ENCODE measurements at regions not wholly inside any gene's neighbourhood (a gene's known extent, or its start where the extent isn't known, plus 50 kb on each side); places are given as distances from the start of the nearest gene placed in this dataset.

GRCh38 chr13:34294483-34295129, 476.7 kb downstream of the RFC3 start:
- no peaks in the 10 kb centered on the region for H3K36me3 ChIP-seq (ENCODE audit: control insufficient read depth in 2 of 2, insufficient read depth in 2 of 2, low read length in 1 of 2)
- H3K27ac ChIP-seq (ENCODE audit: low read depth in 1 of 2, low read length in 1 of 2): no peak overlapping the region
- H3K4me1 ChIP-seq (ENCODE audit: control insufficient read depth in 2 of 2, insufficient read depth in 2 of 2, low read length in 2 of 2): no peaks in the 10 kb centered on the region
- no peak for DNase-seq (ENCODE audit: low read depth in 6 of 9, low spot score in 9 of 9)
- H3K9me3 ChIP-seq (ENCODE audit: control insufficient read depth in 2 of 2, insufficient read depth in 1 of 2, low read length in 1 of 2): no peaks in the 10 kb centered on the region
- WGBS: 75% methylated on average over 5 of the region's 5 CpGs
- no peaks in the 10 kb centered on the region for H3K27me3 ChIP-seq (ENCODE audit: control insufficient read depth in 2 of 2, insufficient read depth in 1 of 2, low read length in 1 of 2)
- no peak overlapping the region for H3K4me3 ChIP-seq (ENCODE audit: low read length in 2 of 2)

DNA sequence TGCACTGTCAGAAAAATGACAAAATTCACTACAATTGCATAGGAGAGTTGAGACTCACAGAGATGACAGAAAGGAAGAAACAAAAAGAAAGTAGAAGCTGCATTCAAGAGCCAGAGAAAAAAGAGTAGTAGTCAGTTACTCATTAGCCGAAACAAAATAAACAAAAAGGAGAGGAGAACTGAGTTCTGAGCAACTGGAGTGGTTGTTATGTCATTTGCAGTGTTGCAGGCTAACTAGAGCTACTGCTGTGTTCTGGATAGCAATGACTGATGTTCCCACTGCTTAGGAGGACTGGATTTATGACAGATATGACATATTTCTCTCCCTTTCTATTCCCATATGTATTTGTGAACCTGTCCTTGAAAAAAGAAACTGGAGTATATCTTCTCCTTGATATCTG, 482.6 kb downstream of the RFC3 start:
- Histone ChIP-seq H3K36me3 (ENCODE audit: control insufficient read depth in 2 of 2, insufficient read depth in 2 of 2, low read length in 1 of 2) (no peaks in the 10 kb centered on the region), H3K4me3 (ENCODE audit: low read length in 2 of 2) (no peak overlapping the region), H3K4me1 (ENCODE audit: control insufficient read depth in 2 of 2, insufficient read depth in 2 of 2, low read length in 2 of 2) (no peaks in the 10 kb centered on the region), H3K27ac (ENCODE audit: low read depth in 1 of 2, low read length in 1 of 2) (no peak overlapping the region), H3K27me3 (ENCODE audit: control insufficient read depth in 2 of 2, insufficient read depth in 1 of 2, low read length in 1 of 2) (no peaks in the 10 kb centered on the region), H3K9me3 (ENCODE audit: control insufficient read depth in 2 of 2, insufficient read depth in 1 of 2, low read length in 1 of 2) (peaks cover 0 to 5% of the 10 kb centered on the region in 2 donors)
- WGBS: 80% methylated on average over 1 of the region's 1 CpG
- no peak for DNase-seq (ENCODE audit: low read depth in 6 of 9, low spot score in 9 of 9)

- no peaks in the 10 kb centered on the region for H3K27me3 ChIP-seq (ENCODE audit: control insufficient read depth in 2 of 2, insufficient read depth in 1 of 2, low read length in 1 of 2)
- H3K27ac ChIP-seq (ENCODE audit: low read depth in 1 of 2, low read length in 1 of 2): no peak overlapping the region
- H3K4me1 ChIP-seq (ENCODE audit: control insufficient read depth in 2 of 2, insufficient read depth in 2 of 2, low read length in 2 of 2): no peaks in the 10 kb centered on the region
- H3K4me3 ChIP-seq (ENCODE audit: low read length in 2 of 2): no peak overlapping the region
- H3K9me3 ChIP-seq (ENCODE audit: control insufficient read depth in 2 of 2, insufficient read depth in 1 of 2, low read length in 1 of 2): peaks cover 0 to 5% of the 10 kb centered on the region in 2 donors
- no peak for DNase-seq (ENCODE audit: low read depth in 6 of 9, low spot score in 9 of 9)
- no peaks in the 10 kb centered on the region for H3K36me3 ChIP-seq (ENCODE audit: control insufficient read depth in 2 of 2, insufficient read depth in 2 of 2, low read length in 1 of 2)
Measured at GRCh38 chr13:34302596-34302995, 484.6 kb downstream of the RFC3 start.

DNA sequence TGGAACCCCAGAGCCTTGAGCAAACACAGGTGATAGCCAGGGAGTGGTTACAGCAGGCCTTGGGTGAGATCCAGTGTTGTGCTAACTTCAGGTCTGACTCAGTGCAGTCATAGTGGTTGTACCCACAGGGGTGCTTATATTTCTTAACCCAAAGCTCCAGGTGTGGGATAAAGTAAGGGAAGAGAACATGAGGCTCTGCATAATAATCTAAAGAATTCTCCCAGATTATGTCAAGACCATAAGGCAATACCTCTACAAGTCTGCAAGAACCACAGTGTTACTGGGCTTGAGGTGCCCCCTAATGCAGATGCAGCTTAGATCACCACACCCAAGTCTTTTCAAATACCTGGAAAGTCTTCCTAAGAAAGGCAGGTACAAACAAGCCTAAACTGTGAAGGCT, 485.4 kb downstream of the RFC3 start:
- Histone ChIP-seq H3K9me3 (ENCODE audit: control insufficient read depth in 2 of 2, insufficient read depth in 1 of 2, low read length in 1 of 2) (peaks cover 0 to 5% of the 10 kb centered on the region in 2 donors), H3K4me3 (ENCODE audit: low read length in 2 of 2) (no peak overlapping the region), H3K4me1 (ENCODE audit: control insufficient read depth in 2 of 2, insufficient read depth in 2 of 2, low read length in 2 of 2) (no peaks in the 10 kb centered on the region), H3K27ac (ENCODE audit: low read depth in 1 of 2, low read length in 1 of 2) (no peak overlapping the region), H3K27me3 (ENCODE audit: control insufficient read depth in 2 of 2, insufficient read depth in 1 of 2, low read length in 1 of 2) (no peaks in the 10 kb centered on the region), H3K36me3 (ENCODE audit: control insufficient read depth in 2 of 2, insufficient read depth in 2 of 2, low read length in 1 of 2) (no peaks in the 10 kb centered on the region)
- DNase-seq (ENCODE audit: low read depth in 6 of 9, low spot score in 9 of 9): no peak

- no peak for DNase-seq (ENCODE audit: low read depth in 6 of 9, low spot score in 9 of 9)
- WGBS: 84% methylated on average over 5 of the region's 5 CpGs
- Histone ChIP-seq H3K36me3 (ENCODE audit: control insufficient read depth in 2 of 2, insufficient read depth in 2 of 2, low read length in 1 of 2) (no peaks in the 10 kb centered on the region), H3K27ac (ENCODE audit: low read depth in 1 of 2, low read length in 1 of 2) (no peak overlapping the region), H3K4me1 (ENCODE audit: control insufficient read depth in 2 of 2, insufficient read depth in 2 of 2, low read length in 2 of 2) (no peaks in the 10 kb centered on the region), H3K27me3 (ENCODE audit: control insufficient read depth in 2 of 2, insufficient read depth in 1 of 2, low read length in 1 of 2) (no peaks in the 10 kb centered on the region), H3K9me3 (ENCODE audit: control insufficient read depth in 2 of 2, insufficient read depth in 1 of 2, low read length in 1 of 2) (peaks cover 0 to 5% of the 10 kb centered on the region in 2 donors), H3K4me3 (ENCODE audit: low read length in 2 of 2) (no peak overlapping the region)
Measured at GRCh38 chr13:34307607-34308006, 489.7 kb downstream of the RFC3 start.

GRCh38 chr13:34308725-34309124, 490.8 kb downstream of the RFC3 start:
- Histone ChIP-seq H3K4me3 (ENCODE audit: low read length in 2 of 2) (no peak overlapping the region), H3K27me3 (ENCODE audit: control insufficient read depth in 2 of 2, insufficient read depth in 1 of 2, low read length in 1 of 2) (no peaks in the 10 kb centered on the region), H3K4me1 (ENCODE audit: control insufficient read depth in 2 of 2, insufficient read depth in 2 of 2, low read length in 2 of 2) (no peaks in the 10 kb centered on the region), H3K36me3 (ENCODE audit: control insufficient read depth in 2 of 2, insufficient read depth in 2 of 2, low read length in 1 of 2) (no peaks in the 10 kb centered on the region), H3K9me3 (ENCODE audit: control insufficient read depth in 2 of 2, insufficient read depth in 1 of 2, low read length in 1 of 2) (no peaks in the 10 kb centered on the region), H3K27ac (ENCODE audit: low read depth in 1 of 2, low read length in 1 of 2) (no peak overlapping the region)
- WGBS: 95% methylated on average over 1 of the region's 1 CpG
- DNase-seq (ENCODE audit: low read depth in 6 of 9, low spot score in 9 of 9): no peak

DNA sequence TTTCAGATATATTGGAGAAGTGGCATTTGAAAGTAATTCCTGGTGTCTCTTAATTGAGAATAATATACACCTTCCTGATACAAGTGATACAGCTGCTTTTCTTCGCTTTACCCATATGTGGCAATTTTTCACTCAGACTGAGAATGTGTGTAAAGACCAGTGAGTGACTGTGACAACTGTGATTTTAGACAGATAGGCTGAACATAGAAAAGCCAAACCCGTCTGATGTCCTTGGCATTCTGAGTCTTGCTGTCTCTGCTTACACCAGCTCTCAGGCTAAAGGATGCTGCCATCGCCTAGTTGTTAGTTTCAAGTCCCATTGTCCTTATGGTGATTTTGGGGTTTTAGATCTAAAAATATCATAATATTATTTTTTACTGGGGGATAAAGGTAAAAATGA, 492.6 kb downstream of the RFC3 start:
- H3K27ac ChIP-seq (ENCODE audit: low read depth in 1 of 2, low read length in 1 of 2): no peak overlapping the region
- WGBS: 96% methylated on average over 3 of the region's 3 CpGs
- no peaks in the 10 kb centered on the region for H3K27me3 ChIP-seq (ENCODE audit: control insufficient read depth in 2 of 2, insufficient read depth in 1 of 2, low read length in 1 of 2)
- no peaks in the 10 kb centered on the region for H3K36me3 ChIP-seq (ENCODE audit: control insufficient read depth in 2 of 2, insufficient read depth in 2 of 2, low read length in 1 of 2)
- H3K4me3 ChIP-seq (ENCODE audit: low read length in 2 of 2): no peak overlapping the region
- no peaks in the 10 kb centered on the region for H3K9me3 ChIP-seq (ENCODE audit: control insufficient read depth in 2 of 2, insufficient read depth in 1 of 2, low read length in 1 of 2)
- no peaks in the 10 kb centered on the region for H3K4me1 ChIP-seq (ENCODE audit: control insufficient read depth in 2 of 2, insufficient read depth in 2 of 2, low read length in 2 of 2)
- DNase-seq (ENCODE audit: low read depth in 6 of 9, low spot score in 9 of 9): no peak

DNA sequence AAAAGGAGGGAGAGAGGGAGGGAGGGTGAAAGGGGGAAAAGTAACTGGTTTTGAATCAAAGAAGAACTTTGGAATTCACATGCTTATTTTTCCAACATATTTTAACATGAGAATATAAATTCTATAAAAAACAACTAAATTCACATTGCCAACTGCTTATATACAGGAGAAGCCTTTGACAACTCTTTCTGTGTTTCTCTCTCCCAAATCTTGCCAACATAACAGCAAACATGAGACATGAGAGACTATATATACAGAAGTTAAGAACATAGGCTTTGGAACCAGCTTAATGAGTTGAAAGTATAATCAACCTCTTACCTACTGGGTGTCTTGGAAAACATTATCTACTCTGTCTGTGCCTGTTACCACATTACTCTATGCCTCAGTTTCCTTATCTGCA, 493.3 kb downstream of the RFC3 start:
- H3K27me3 ChIP-seq (ENCODE audit: control insufficient read depth in 2 of 2, insufficient read depth in 1 of 2, low read length in 1 of 2): no peaks in the 10 kb centered on the region
- no peak overlapping the region for H3K4me3 ChIP-seq (ENCODE audit: low read length in 2 of 2)
- H3K27ac ChIP-seq (ENCODE audit: low read depth in 1 of 2, low read length in 1 of 2): no peak overlapping the region
- no peaks in the 10 kb centered on the region for H3K4me1 ChIP-seq (ENCODE audit: control insufficient read depth in 2 of 2, insufficient read depth in 2 of 2, low read length in 2 of 2)
- H3K36me3 ChIP-seq (ENCODE audit: control insufficient read depth in 2 of 2, insufficient read depth in 2 of 2, low read length in 1 of 2): no peaks in the 10 kb centered on the region
- no peaks in the 10 kb centered on the region for H3K9me3 ChIP-seq (ENCODE audit: control insufficient read depth in 2 of 2, insufficient read depth in 1 of 2, low read length in 1 of 2)
- no peak for DNase-seq (ENCODE audit: low read depth in 6 of 9, low spot score in 9 of 9)

DNA sequence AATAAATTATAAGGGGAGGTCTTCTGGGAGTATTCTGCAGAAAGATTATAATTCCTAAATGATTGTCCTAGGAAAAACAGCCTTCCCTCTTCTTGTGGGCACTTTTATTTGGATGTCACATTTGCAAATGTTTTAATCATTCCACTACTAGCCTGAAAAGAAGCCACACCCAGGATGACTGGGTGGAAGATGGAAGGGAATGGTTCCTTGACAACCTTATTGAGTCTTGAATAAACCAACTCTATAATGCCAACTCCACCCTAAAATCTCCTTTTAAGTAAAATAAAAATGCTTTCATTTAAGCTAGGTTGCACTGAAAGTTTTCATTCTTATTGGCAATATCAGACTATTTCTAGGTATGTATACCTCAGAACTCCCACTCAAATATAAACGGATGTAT, 494.6 kb downstream of the RFC3 start:
- DNase-seq (ENCODE audit: low read depth in 6 of 9, low spot score in 9 of 9): no peak
- WGBS: 97% methylated on average over 1 of the region's 1 CpG

DNA sequence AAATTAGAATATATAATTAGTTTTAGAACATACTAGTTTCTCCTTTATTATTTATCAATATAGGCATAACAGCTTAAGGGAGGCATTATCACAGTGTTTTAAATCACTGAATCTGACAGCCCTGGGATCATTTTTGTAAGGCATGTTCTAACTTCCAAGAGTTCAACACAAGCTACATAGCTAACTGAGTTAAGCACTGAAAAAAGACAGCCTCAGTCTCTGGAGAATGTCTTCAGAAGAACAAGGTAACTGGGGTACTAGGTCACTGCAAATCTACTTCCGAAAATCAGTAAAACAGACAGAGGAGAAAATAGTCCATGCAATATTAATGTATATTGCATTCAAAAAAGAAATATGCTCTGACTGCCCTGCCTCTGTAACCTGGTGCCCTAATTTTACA, 502.1 kb downstream of the RFC3 start:
- no peaks in the 10 kb centered on the region for H3K36me3 ChIP-seq (ENCODE audit: control insufficient read depth in 2 of 2, insufficient read depth in 2 of 2, low read length in 1 of 2)
- H3K27ac ChIP-seq (ENCODE audit: low read depth in 1 of 2, low read length in 1 of 2): no peak overlapping the region
- no peaks in the 10 kb centered on the region for H3K27me3 ChIP-seq (ENCODE audit: control insufficient read depth in 2 of 2, insufficient read depth in 1 of 2, low read length in 1 of 2)
- H3K4me1 ChIP-seq (ENCODE audit: control insufficient read depth in 2 of 2, insufficient read depth in 2 of 2, low read length in 2 of 2): no peaks in the 10 kb centered on the region
- no peak for DNase-seq (ENCODE audit: low read depth in 6 of 9, low spot score in 9 of 9)
- 91% methylated on average over 1 of the region's 1 CpG for WGBS
- H3K9me3 ChIP-seq (ENCODE audit: control insufficient read depth in 2 of 2, insufficient read depth in 1 of 2, low read length in 1 of 2): no peaks in the 10 kb centered on the region
- no peak overlapping the region for H3K4me3 ChIP-seq (ENCODE audit: low read length in 2 of 2)

More for the DNA sequence above, 494.6 kb downstream of the RFC3 start:
- Histone ChIP-seq H3K9me3 (ENCODE audit: control insufficient read depth in 2 of 2, insufficient read depth in 1 of 2, low read length in 1 of 2) (no peaks in the 10 kb centered on the region), H3K27me3 (ENCODE audit: control insufficient read depth in 2 of 2, insufficient read depth in 1 of 2, low read length in 1 of 2) (no peaks in the 10 kb centered on the region), H3K4me3 (ENCODE audit: low read length in 2 of 2) (no peak overlapping the region), H3K36me3 (ENCODE audit: control insufficient read depth in 2 of 2, insufficient read depth in 2 of 2, low read length in 1 of 2) (no peaks in the 10 kb centered on the region), H3K4me1 (ENCODE audit: control insufficient read depth in 2 of 2, insufficient read depth in 2 of 2, low read length in 2 of 2) (no peaks in the 10 kb centered on the region), H3K27ac (ENCODE audit: low read depth in 1 of 2, low read length in 1 of 2) (no peak overlapping the region)

Data from thymus (tissue), 11 donors.